Activated CD8-positive, alpha-beta memory T cell treated with anti-CD3 and anti-CD28 coated beads for 1 hour (primary cell): ENCODE measurements at regions not wholly inside any gene's neighbourhood (a gene's known extent, or its start where the extent isn't known, plus 50 kb on each side); places are given as distances from the start of the nearest gene placed in this dataset.

Source experiments
- DNase-seq, 2 donors: peaks; one replicate each; pipeline ENCODE4 v3.0.0-alpha.2; 2020; ENCODE audit warnings: low read depth in 1 of 2; ENCODE audit errors: extremely low read depth in 1 of 2

DNA sequence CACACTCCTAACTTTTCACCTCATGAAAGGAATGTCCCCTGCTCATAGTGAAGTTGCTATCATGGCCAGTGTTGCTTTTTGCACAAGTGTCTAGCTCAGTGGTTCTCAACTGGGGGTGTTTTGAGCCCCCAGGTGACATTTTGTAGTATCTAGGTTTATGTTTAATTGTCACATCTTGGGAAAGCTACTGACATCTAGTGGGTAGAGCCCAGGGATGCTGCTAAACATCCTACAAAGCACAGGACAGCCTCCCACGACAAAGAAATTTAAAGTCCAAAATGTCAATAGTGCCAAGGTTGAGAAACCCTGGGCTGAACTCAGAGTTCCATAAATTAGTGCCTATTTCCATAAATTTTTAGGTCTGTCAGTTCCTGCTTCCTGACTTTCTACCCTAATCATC is 70.7 kb upstream of the HCCS start:
- no peak for DNase-seq

DNA sequence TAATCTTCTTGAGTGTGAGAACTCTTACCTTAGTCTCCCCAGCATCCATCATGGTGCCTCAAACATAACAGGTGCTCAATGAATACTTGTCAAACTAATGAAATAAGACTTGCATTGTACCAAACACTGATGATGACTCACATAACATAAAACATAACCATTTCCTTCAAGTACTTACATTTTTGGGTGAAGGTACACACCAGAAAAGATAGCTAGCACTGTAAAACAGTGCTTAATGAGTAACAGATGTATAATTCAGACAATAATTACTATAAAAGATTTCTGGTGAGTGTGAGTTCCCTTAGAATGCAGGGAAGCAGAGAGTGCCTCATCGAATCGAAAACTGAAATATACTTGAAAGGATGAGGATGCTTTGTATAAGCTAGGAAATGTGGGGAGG is 70.1 kb upstream of the HCCS start:
- no peak for DNase-seq

DNA sequence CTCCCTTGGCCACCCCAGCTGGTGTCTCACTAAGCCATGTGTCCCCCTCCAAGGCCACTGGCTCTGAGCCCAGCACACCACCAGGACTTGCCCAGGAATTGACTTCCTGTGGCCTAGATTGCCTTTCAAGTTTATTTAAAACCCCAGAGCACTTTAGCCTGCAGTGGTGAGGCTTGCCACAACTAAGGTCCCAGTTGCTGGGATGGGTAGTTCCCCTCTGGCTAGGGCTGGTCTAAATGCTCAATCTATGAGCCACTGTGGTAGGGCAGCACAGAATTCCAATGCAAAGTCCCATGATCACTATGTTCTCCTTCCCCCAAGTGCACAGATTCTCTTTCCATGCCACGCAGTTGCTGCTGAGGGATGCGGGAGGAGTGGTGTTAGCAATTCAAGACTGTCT is 61.1 kb upstream of the HCCS start:
- DNase-seq = no peak

DNA sequence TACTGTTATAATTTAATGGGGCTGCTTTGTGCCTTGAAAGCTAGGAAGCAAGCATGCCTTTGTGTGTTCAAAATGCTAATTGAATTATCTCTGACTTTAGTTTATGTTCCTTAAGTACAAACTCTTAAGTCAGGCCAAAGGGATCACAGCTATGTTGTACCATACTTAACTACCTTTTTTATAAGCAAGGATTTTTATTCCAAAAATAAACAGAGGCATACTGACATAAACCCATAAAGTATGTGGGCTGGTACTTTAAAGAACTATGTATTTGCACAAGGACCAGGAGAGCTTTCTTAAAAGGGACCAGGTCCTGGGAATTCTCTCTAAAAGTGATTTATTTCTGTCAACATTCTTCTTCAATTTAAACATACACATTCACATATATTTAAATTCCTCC is 57.8 kb upstream of the HCCS start:
- DNase-seq = no peak

DNA sequence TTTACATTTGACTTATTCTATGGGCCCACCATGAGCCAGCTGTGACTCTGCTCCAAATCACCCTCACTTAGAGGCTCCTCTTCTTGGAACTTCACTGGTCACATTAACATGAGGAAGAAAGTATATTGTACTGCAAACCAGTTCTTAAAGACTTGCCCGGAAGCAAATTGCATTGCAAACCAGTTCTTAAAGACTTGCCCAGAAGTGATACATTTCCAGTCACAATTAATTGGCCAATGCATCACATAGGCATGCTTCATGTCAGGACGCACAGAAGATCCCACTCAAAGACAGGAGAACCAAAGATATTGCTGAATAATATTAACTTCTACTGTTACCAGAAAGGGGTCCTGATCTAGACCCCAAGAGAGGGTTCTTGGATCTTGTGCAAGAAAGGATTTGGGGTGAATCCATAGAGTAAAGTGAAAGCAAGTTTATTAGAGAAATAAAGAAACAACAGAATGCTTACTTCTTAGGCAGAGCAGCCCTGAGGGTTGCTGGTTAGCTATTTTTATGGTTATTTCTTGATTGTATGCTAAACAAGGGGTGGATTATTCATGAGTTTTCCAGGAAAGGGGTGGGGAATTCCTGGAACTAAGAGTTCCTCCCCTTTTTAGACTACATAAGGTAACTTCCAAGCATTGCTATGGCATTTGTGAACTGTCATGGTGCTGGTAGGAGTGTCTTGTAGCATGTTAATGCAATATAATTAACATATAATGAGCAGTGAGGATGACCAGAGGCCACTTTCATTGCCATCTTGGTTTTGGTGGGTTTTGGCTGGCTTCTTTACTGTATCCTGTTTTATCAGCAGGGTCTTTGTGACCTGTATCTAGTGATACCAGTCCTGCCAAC is 54.6 kb upstream of the HCCS start:
- DNase-seq = no peak

DNA sequence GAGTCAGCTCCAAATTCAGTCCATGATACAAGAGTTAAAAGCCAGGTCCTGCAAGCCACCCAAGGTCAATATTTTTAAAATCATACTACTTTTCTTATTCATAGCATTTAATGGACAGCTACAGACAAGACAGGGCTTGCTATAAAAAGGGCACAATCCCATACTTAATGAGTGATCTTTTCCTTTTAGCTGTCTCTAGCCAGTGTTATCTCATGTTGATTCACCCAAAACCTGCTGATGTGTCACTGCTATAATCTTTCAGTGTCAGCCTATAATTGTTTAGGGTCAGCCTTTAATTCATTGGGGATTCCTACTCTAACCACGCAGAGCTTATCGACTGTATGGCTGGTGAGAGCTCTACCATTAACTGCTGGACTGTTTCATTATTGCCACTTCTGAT is 51.2 kb upstream of the HCCS start:
- no peak for DNase-seq
